CD8-positive, alpha-beta memory T cell (primary cell): ENCODE measurements at regions not wholly inside any gene's neighbourhood (a gene's known extent, or its start where the extent isn't known, plus 50 kb on each side); places are given as distances from the start of the nearest gene placed in this dataset.

Experiments
- CTCF ChIA-PET: fragments of 350-600 bp; sonication (Branson Sonifier 250); formaldehyde crosslinking; loops from one replicate; lab custom pipeline; 2021; ENCODE audit warnings: antibody characterized with exemption; lab: Charles Lee
- POLR2A ChIA-PET: fragments of 350-600 bp; sonication (Branson Sonifier 250); formaldehyde crosslinking; loops from one replicate; lab custom pipeline; 2021; ENCODE audit warnings: antibody characterized with exemption; lab: Charles Lee
- DNase-seq, 5 donors: peaks; one replicate each; pipeline versions ENCODE4 v3.0.0 to v3.0.0-alpha.2; 2020 to 2022; ENCODE audit warnings: mixed read lengths in 1 of 5
- H3K27ac ChIP-seq: one replicate; pipeline ENCODE4 v1.7.0; 2013; ENCODE audit warnings: low read depth, mild to moderate bottlenecking, low read length, moderate library complexity
- H3K27me3 ChIP-seq: 2 replicates; pipeline ENCODE4 v1.7.0; 2013; ENCODE audit warnings: low read length, mild to moderate bottlenecking; ENCODE audit not compliant: insufficient read depth, poor library complexity, severe bottlenecking
- H3K36me3 ChIP-seq: 2 replicates; pipeline ENCODE4 v1.7.0; 2013; ENCODE audit warnings: mild to moderate bottlenecking, low read length, moderate library complexity; ENCODE audit not compliant: insufficient read depth
- H3K4me1 ChIP-seq: 2 replicates; pipeline ENCODE4 v1.7.0; 2013; ENCODE audit warnings: mild to moderate bottlenecking, low read length, moderate library complexity; ENCODE audit not compliant: insufficient read depth
- H3K4me3 ChIP-seq: 2 replicates; pipeline ENCODE4 v1.7.0; 2013; ENCODE audit warnings: mild to moderate bottlenecking, low read length
- H3K9me3 ChIP-seq: 2 replicates; pipeline ENCODE4 v1.7.0; 2013; ENCODE audit warnings: mild to moderate bottlenecking, low read length
- H3K27ac Mint-ChIP-seq, 8 donors: one replicate each; pipeline ENCODE4 v1.8.0; 2020 to 2021; ENCODE audit warnings: mixed read lengths in 8 of 8, mild to moderate bottlenecking in 6 of 8, inconsistent platforms in 3 of 8, moderate library complexity in 3 of 8
- H3K27me3 Mint-ChIP-seq, 2 donors: one replicate each; pipeline ENCODE4 v1.8.0; 2020 to 2021; ENCODE audit warnings: mixed read lengths in 2 of 2, mild to moderate bottlenecking in 1 of 2, moderate library complexity in 1 of 2
- H3K36me3 Mint-ChIP-seq, 3 donors: one replicate each; pipeline ENCODE4 v1.8.0; 2020 to 2021; ENCODE audit warnings: mixed read lengths in 3 of 3, inconsistent platforms in 1 of 3, mild to moderate bottlenecking in 1 of 3
- H3K4me1 Mint-ChIP-seq, 3 donors: one replicate each; pipeline ENCODE4 v1.8.0; 2020 to 2021; ENCODE audit warnings: mixed read lengths in 3 of 3, inconsistent platforms in 1 of 3, mild to moderate bottlenecking in 1 of 3
- H3K4me3 Mint-ChIP-seq, 7 donors: one replicate each; pipeline ENCODE4 v1.8.0; 2020 to 2021; ENCODE audit warnings: mixed read lengths in 7 of 7, mild to moderate bottlenecking in 6 of 7, moderate library complexity in 4 of 7, inconsistent platforms in 2 of 7
- H3K9me3 Mint-ChIP-seq, 5 donors: one replicate each; pipeline ENCODE4 v1.8.0; 2020 to 2022; ENCODE audit warnings: mixed read lengths in 5 of 5, mild to moderate bottlenecking in 3 of 5, moderate library complexity in 2 of 5, inconsistent platforms in 1 of 5

DNA sequence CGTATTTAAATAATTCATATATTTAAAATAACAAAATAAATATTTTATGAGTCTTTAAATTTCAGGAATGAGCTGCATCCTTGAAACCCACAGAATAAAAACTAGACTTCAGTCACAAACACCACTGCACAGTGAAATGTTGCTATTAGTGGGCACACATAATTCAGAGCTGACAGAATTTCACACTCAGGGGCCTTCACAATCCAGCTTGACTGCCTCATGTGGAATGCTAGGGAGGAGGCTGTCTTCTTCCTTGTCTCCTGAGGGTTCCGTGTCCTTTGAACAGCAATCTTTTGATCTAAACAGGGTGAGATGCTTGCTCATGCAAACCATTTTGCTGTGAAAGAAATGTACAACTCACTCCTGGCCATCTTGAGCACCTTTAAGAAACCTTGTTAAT lies 346.7 kb downstream of the CCSER2 start:
- CTCF ChIA-PET = no interaction called here
- Histone ChIP-seq H3K4me3 (no peak overlapping the region), H3K4me1 (no peaks in the 10 kb centered on the region), H3K27me3 (no peaks in the 10 kb centered on the region), H3K36me3 (no peaks in the 10 kb centered on the region), H3K27ac (no peak overlapping the region), H3K9me3 (no peaks in the 10 kb centered on the region)
- DNase-seq = no peak
- no peaks in the 10 kb centered on the region for H3K4me1 Mint-ChIP-seq
- peaks cover 15 to 19% of the 10 kb centered on the region in 2 donors for H3K27me3 Mint-ChIP-seq
- POLR2A ChIA-PET = no interaction called here
- H3K36me3 Mint-ChIP-seq = peaks cover 0 to 1% (median 0%) of the 10 kb centered on the region in 3 donors
- no peaks in the 10 kb centered on the region for H3K9me3 Mint-ChIP-seq
- no peak overlapping the region for H3K27ac Mint-ChIP-seq
- H3K4me3 Mint-ChIP-seq = no peak overlapping the region

DNA sequence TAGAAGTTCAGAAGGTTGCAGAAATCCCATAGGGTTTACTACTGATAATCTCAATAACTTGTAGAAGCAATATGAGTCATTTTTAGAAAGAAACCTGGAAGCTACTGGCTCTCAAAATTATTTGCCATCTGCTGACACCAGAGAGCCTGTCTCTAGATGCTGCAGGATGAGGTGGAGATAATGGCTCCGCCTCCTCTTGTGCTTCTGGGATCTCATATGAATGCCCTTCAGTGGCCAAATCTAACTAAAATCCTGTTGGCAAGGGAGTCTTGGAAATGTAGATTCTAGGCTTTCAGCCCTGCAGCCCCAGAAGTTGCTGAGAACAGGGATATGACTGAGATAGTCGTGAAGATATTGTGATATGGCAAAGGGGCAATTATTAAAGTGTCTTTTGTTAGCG lies 348.1 kb downstream of the CCSER2 start:
- Mint-ChIP-seq H3K4me1 (no peaks in the 10 kb centered on the region), H3K27me3 (peaks cover 16 to 24% of the 10 kb centered on the region in 2 donors), H3K4me3 (no peak overlapping the region), H3K27ac (no peak overlapping the region), H3K9me3 (no peaks in the 10 kb centered on the region), H3K36me3 (peaks cover 0 to 1% (median 0%) of the 10 kb centered on the region in 3 donors)
- no peak overlapping the region for H3K4me3 ChIP-seq
- no peaks in the 10 kb centered on the region for H3K4me1 ChIP-seq
- CTCF ChIA-PET = no interaction called here
- no peak for DNase-seq
- no peaks in the 10 kb centered on the region for H3K9me3 ChIP-seq
- H3K27ac ChIP-seq = no peak overlapping the region
- POLR2A ChIA-PET = no interaction called here
- H3K27me3 ChIP-seq = no peaks in the 10 kb centered on the region
- no peaks in the 10 kb centered on the region for H3K36me3 ChIP-seq

GRCh38 chr10:84681781-84682180 lies 353.4 kb downstream of the CCSER2 start:
- Histone ChIP-seq H3K36me3 (no peaks in the 10 kb centered on the region), H3K4me3 (no peak overlapping the region), H3K9me3 (no peaks in the 10 kb centered on the region), H3K27ac (no peak overlapping the region), H3K27me3 (no peaks in the 10 kb centered on the region), H3K4me1 (no peaks in the 10 kb centered on the region)
- POLR2A ChIA-PET = no interaction called here
- Mint-ChIP-seq H3K27ac (no peak overlapping the region), H3K36me3 (no peaks in the 10 kb centered on the region), H3K9me3 (no peaks in the 10 kb centered on the region), H3K4me3 (no peak overlapping the region), H3K27me3 (peaks cover 7 to 16% of the 10 kb centered on the region in 2 donors), H3K4me1 (no peaks in the 10 kb centered on the region)
- CTCF ChIA-PET = no interaction called here
- DNase-seq = no peak

GRCh38 chr10:84683550-84683949 lies 355.2 kb downstream of the CCSER2 start:
- Histone ChIP-seq H3K4me3 (no peak overlapping the region), H3K9me3 (no peaks in the 10 kb centered on the region), H3K36me3 (no peaks in the 10 kb centered on the region), H3K4me1 (no peaks in the 10 kb centered on the region), H3K27me3 (no peaks in the 10 kb centered on the region), H3K27ac (no peak overlapping the region)
- Mint-ChIP-seq H3K9me3 (peaks cover 0 to 3% (median 0%) of the 10 kb centered on the region in 5 donors), H3K27ac (no peak overlapping the region), H3K36me3 (no peaks in the 10 kb centered on the region), H3K27me3 (peaks cover 7 to 16% of the 10 kb centered on the region in 2 donors), H3K4me1 (no peaks in the 10 kb centered on the region), H3K4me3 (no peak overlapping the region)
- ChIA-PET CTCF (no interaction called here), POLR2A (no interaction called here)
- DNase-seq = no peak

DNA sequence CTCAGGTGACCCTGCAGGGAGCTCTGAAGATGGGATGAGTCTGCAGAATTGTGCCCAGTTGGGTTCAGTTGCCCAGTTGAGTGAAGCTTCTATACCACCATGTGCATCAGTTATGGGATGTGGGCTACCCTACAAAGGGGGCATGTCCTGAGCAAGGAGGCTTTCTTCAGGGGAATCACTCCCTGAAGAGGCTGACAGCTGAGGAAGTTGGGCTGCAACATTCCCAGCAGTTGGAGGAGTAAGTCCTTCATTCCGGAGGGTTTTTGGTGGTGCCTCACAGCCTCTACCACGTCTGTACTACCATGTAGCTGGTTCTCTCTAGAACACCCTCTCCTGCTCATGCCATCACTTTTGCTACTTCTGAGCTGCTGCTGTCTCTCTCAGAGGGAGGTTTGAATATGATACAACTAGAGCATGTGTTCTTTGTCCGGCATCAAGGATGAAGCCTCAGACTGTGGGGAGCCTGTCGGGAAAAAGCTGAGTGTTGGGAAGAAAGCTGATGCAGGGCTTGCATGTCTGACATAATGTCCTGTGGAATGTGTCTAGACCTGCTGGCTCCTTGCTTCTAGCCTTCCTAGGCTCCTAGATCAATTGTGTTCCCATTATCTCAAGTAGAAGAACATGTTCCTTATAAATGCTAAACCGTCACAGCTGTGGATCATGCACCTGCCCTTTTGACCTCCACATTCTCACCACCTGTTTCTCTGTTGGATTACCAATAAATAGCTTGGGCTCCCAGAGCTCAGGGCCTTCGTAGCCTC lies 355.8 kb downstream of the CCSER2 start:
- CTCF ChIA-PET = no interaction called here
- Mint-ChIP-seq H3K27me3 (peaks cover 4 to 14% of the 10 kb centered on the region in 2 donors), H3K9me3 (peaks cover 0 to 3% (median 0%) of the 10 kb centered on the region in 5 donors), H3K36me3 (no peaks in the 10 kb centered on the region), H3K4me3 (no peak overlapping the region), H3K27ac (no peak overlapping the region), H3K4me1 (no peaks in the 10 kb centered on the region)
- DNase-seq = no peak
- Histone ChIP-seq H3K4me3 (no peak overlapping the region), H3K27ac (no peak overlapping the region), H3K9me3 (no peaks in the 10 kb centered on the region), H3K36me3 (no peaks in the 10 kb centered on the region), H3K4me1 (no peaks in the 10 kb centered on the region), H3K27me3 (no peaks in the 10 kb centered on the region)
- POLR2A ChIA-PET = no interaction called here

GRCh38 chr10:84685047-84685660 lies 356.8 kb downstream of the CCSER2 start:
- Mint-ChIP-seq H3K27ac (no peak overlapping the region), H3K4me3 (no peak overlapping the region), H3K27me3 (peaks cover 4 to 10% of the 10 kb centered on the region in 2 donors), H3K9me3 (peaks cover 0 to 3% (median 0%) of the 10 kb centered on the region in 5 donors), H3K36me3 (no peaks in the 10 kb centered on the region), H3K4me1 (no peaks in the 10 kb centered on the region)
- no peaks in the 10 kb centered on the region for H3K4me1 ChIP-seq
- no peaks in the 10 kb centered on the region for H3K27me3 ChIP-seq
- DNase-seq = no peak
- no peak overlapping the region for H3K4me3 ChIP-seq
- ChIA-PET CTCF (no interaction called here), POLR2A (no interaction called here)
- H3K9me3 ChIP-seq = no peaks in the 10 kb centered on the region
- H3K27ac ChIP-seq = no peak overlapping the region
- H3K36me3 ChIP-seq = no peaks in the 10 kb centered on the region

DNA sequence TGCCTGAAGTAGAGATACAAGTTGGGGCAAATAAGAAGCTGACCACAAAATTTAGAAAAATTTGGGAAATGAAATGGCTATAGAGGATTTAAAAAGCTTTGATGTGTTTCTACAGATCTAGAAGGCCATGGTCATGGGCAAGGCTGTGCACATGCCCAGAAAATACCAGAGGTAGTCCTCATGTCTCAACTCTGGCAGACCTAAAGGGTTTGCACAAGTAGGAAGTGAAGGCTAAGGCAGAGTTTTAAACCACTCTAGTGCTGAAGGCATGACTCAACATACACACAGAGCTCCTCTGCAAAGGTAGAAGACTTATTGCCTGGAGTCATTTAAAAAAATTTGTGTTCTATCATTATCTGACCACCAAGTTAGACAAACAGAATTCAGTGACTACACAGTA lies 364.6 kb downstream of the CCSER2 start:
- Histone ChIP-seq H3K27me3 (no peaks in the 10 kb centered on the region), H3K4me3 (no peak overlapping the region), H3K36me3 (no peaks in the 10 kb centered on the region), H3K4me1 (no peaks in the 10 kb centered on the region), H3K27ac (no peak overlapping the region), H3K9me3 (no peaks in the 10 kb centered on the region)
- Mint-ChIP-seq H3K27me3 (peaks cover 0 to 1% of the 10 kb centered on the region in 2 donors), H3K27ac (no peak overlapping the region), H3K36me3 (no peaks in the 10 kb centered on the region), H3K4me3 (no peak overlapping the region), H3K4me1 (no peaks in the 10 kb centered on the region), H3K9me3 (peaks cover 0 to 10% (median 6%) of the 10 kb centered on the region in 5 donors)
- ChIA-PET POLR2A (no interaction called here), CTCF (interaction anchor here (1.6 kb wide), 1 partner anchor 9 kb away, joined by 4 read pairs; no protein-coding TSS in a partner anchor)
- no peak for DNase-seq

GRCh38 chr10:84695902-84696301 lies 367.5 kb downstream of the CCSER2 start:
- Histone ChIP-seq H3K27ac (no peak overlapping the region), H3K27me3 (no peaks in the 10 kb centered on the region), H3K4me3 (no peak overlapping the region), H3K4me1 (no peaks in the 10 kb centered on the region), H3K36me3 (no peaks in the 10 kb centered on the region), H3K9me3 (no peaks in the 10 kb centered on the region)
- no peak overlapping the region for H3K4me3 Mint-ChIP-seq
- H3K9me3 Mint-ChIP-seq = peaks cover 0 to 10% (median 6%) of the 10 kb centered on the region in 5 donors
- H3K4me1 Mint-ChIP-seq = no peaks in the 10 kb centered on the region
- no peak overlapping the region for H3K27ac Mint-ChIP-seq
- no peak for DNase-seq
- POLR2A ChIA-PET = no interaction called here
- CTCF ChIA-PET = no interaction called here
- H3K27me3 Mint-ChIP-seq = peaks cover 0 to 3% of the 10 kb centered on the region in 2 donors
- no peaks in the 10 kb centered on the region for H3K36me3 Mint-ChIP-seq
